GM12891 (cell line): ENCODE measurements at regions not wholly inside any gene's neighbourhood (a gene's known extent, or its start where the extent isn't known, plus 50 kb on each side); places are given as distances from the start of the nearest gene placed in this dataset.

Experiments used
- DNase-seq: peaks from one replicate; pipeline ENCODE4 v3.0.0; 2011; ENCODE audit warnings: low spot score; ENCODE audit not compliant: insufficient read length
- FAIRE-seq: peaks from 2 replicates; lab custom pipeline; 2011; peaks lifted over from hg19 to GRCh38; lab: Jason Lieb, UNC
- PAX5 ChIP-seq: IDR thresholded peaks from 2 replicates; pipeline ENCODE4 v1.6.1; 2011; ENCODE audit warnings: low read length, moderate library complexity, mild to moderate bottlenecking; ENCODE audit not compliant: insufficient read depth, severe bottlenecking
- POLR2A ChIP-seq: IDR thresholded peaks from 2 replicates; pipeline ENCODE4 v1.6.1; 2011; ENCODE audit warnings: low read depth, low read length, control low read depth
- POLR2AphosphoS5 ChIP-seq: IDR thresholded peaks from 2 replicates; pipeline ENCODE4 v1.6.1; 2011; ENCODE audit warnings: low read depth, low read length, control low read depth
- POU2F2 ChIP-seq: IDR thresholded peaks from 2 replicates; pipeline ENCODE4 v1.6.1; 2011; ENCODE audit warnings: low read depth, mild to moderate bottlenecking, control low read depth, low read length, moderate library complexity
- SPI1 ChIP-seq: IDR thresholded peaks from 2 replicates; pipeline ENCODE4 v1.6.1; 2011; ENCODE audit warnings: low read depth, low read length, control low read depth
- TAF1 ChIP-seq: IDR thresholded peaks from 2 replicates; pipeline ENCODE4 v1.6.1; 2011; ENCODE audit warnings: low read depth, low read length, control low read depth

- TF ChIP-seq TAF1, result no peak
- TF ChIP-seq POU2F2, result no peak
- TF ChIP-seq POLR2A, result no peak
- TF ChIP-seq PAX5, result no peak
- TF ChIP-seq SPI1, result no peak
- no peak for TF ChIP-seq POLR2AphosphoS5
- FAIRE-seq, result no peak
- no peak for DNase-seq
Observed at GRCh38 chr16:54458923-54459322, 172.3 kb upstream of the IRX3 start.

GRCh38 chr16:54456291-54456690 is 169.7 kb upstream of the IRX3 start:
- DNase-seq (no peak), FAIRE-seq (no peak)
- TF ChIP-seq TAF1, result no peak
- no peak for TF ChIP-seq POLR2AphosphoS5
- no peak for TF ChIP-seq PAX5
- no peak for TF ChIP-seq POU2F2
- no peak for TF ChIP-seq POLR2A
- TF ChIP-seq SPI1, result no peak

GRCh38 chr16:54455030-54455725 is 168.6 kb upstream of the IRX3 start:
- TF ChIP-seq TAF1 (no peak), POLR2A (no peak), POU2F2 (no peak), PAX5 (no peak)
- FAIRE-seq, result no peak
- DNase-seq, result no peak

- no peak for FAIRE-seq
- TF ChIP-seq POU2F2 (no peak), POLR2A (no peak), TAF1 (no peak), PAX5 (no peak), SPI1 (no peak)
- no peak for DNase-seq
Observed at GRCh38 chr16:54454616-54455015, 168.0 kb upstream of the IRX3 start.

GRCh38 chr16:54453871-54454270 is 167.3 kb upstream of the IRX3 start:
- no peak for FAIRE-seq
- DNase-seq, result no peak

GRCh38 chr16:54447576-54448440 is 161.2 kb upstream of the IRX3 start:
- no peak for FAIRE-seq
- no peak for DNase-seq
- TF ChIP-seq POU2F2, result no peak
- TF ChIP-seq TAF1, result no peak
- TF ChIP-seq POLR2AphosphoS5, result no peak
- TF ChIP-seq PAX5, result no peak
- no peak for TF ChIP-seq SPI1
- no peak for TF ChIP-seq POLR2A

More at GRCh38 chr16:54453871-54454270, 167.3 kb upstream of the IRX3 start:
- TF ChIP-seq POLR2AphosphoS5, result no peak
- no peak for TF ChIP-seq POLR2A
- no peak for TF ChIP-seq TAF1
- TF ChIP-seq PAX5, result no peak
- TF ChIP-seq POU2F2, result no peak
- TF ChIP-seq SPI1, result no peak

- no peak for FAIRE-seq
- DNase-seq, result no peak
- TF ChIP-seq TAF1 (no peak), SPI1 (no peak), PAX5 (no peak), POLR2A (no peak), POU2F2 (no peak), POLR2AphosphoS5 (no peak)
Observed at GRCh38 chr16:54446639-54447038, 160.1 kb upstream of the IRX3 start.

- no peak for DNase-seq
- FAIRE-seq, result no peak
Observed at GRCh38 chr16:54444851-54445458, 158.4 kb upstream of the IRX3 start.

GRCh38 chr16:54443839-54444238 is 157.3 kb upstream of the IRX3 start:
- no peak for DNase-seq
- no peak for FAIRE-seq
- TF ChIP-seq SPI1 (no peak), PAX5 (no peak), POU2F2 (no peak), TAF1 (no peak), POLR2A (no peak), POLR2AphosphoS5 (no peak)

More at GRCh38 chr16:54444851-54445458, 158.4 kb upstream of the IRX3 start:
- TF ChIP-seq POU2F2 (no peak), TAF1 (no peak), POLR2A (no peak), POLR2AphosphoS5 (no peak), PAX5 (no peak), SPI1 (no peak)
